HuH-7.5 (cell line): ENCODE measurements at regions not wholly inside any gene's neighbourhood (a gene's known extent, or its start where the extent isn't known, plus 50 kb on each side); places are given as distances from the start of the nearest gene placed in this dataset.

Experiments
- DNase-seq: peaks from one replicate; pipeline ENCODE4 v3.0.0; 2011; ENCODE audit warnings: low spot score

DNA sequence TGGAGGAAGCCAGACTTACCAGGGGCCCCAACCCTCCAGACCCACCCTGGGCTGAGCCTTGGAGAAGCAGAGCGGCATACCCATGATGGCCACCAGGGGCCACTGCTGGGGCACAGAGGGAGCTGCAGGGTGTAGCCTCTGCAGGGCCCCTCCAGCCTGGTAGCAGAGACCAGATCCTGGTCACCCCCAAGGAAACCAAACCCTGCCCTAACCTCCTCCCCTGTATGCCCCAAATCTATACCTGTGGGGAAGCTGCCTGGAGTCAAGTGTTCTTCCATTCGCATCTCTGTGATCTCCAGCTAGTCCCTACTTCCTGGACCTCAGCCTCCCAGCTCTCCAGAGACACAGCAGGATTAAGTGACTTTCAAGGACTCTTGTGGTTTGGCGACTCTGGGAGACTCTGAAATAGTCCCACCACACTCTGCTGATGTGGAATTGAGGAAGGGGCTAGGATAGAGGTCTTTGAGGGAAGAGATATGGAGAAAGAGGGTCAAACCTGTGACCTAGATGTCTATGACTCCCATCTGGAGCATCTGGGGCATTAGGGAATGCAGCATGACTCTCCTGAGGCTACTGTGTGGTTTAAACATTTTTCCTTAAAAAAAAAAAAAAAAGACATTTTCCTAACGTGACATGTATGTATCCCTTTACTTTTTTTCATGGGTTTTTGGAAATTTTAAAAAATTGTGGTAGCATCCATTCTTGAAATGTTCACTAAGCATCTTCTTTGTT, 119.2 kb upstream of the IPO9 start:
- DNase-seq, result peak; percentile 75

GRCh38 chr1:201710632-201711597, 118.0 kb upstream of the IPO9 start:
- DNase-seq, result no peak

- no peak for DNase-seq
These were observed 117.1 kb upstream of the IPO9 start for GRCh38 chr1:201711811-201712210.

GRCh38 chr1:201712387-201713085, 116.4 kb upstream of the IPO9 start:
- no peak for DNase-seq

- DNase-seq, result no peak
These were observed 115.7 kb upstream of the IPO9 start for GRCh38 chr1:201713086-201713810.

DNA sequence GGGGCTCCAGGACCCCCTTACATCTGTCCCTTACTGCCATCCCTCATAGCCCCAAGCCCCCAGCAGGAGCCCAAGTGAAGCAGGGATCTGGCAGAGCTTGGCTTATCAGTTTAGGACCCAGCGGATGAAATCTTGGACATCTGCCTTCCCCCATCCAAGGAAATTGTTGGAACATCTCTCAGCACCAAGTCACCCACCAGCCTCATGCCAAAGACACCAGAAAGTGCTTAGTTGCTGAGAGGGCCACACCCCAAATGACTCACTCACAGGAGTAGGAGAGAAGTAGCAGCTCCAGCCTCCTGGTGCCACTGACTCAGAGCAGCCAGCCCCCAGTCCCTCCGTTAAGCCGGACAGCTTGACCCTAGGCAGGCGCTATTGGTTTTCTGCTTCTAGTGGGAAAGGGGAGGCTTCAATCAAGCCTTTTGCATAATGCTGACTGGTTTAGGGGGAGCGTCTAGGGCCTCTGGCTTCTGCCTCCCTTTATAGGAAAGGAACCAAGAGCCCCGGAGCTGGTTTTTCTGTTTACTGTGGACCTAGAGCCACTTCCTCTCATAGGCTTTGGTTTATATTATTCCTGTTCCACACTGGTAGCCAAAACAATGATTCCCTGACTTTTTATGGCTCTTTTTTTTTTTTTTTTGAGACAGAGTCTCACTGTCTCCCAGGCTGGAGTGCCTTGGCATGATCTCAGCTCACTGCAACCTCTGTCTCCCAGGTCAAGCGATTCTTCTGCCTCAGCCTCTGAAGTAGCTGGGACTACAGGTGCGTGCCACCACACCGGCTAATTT, 114.2 kb upstream of the IPO9 start:
- peak; percentile 37 for DNase-seq

- no peak for DNase-seq
These were observed 113.6 kb upstream of the IPO9 start for GRCh38 chr1:201715351-201715750.

GRCh38 chr1:201715801-201716741, 112.9 kb upstream of the IPO9 start:
- no peak for DNase-seq

DNA sequence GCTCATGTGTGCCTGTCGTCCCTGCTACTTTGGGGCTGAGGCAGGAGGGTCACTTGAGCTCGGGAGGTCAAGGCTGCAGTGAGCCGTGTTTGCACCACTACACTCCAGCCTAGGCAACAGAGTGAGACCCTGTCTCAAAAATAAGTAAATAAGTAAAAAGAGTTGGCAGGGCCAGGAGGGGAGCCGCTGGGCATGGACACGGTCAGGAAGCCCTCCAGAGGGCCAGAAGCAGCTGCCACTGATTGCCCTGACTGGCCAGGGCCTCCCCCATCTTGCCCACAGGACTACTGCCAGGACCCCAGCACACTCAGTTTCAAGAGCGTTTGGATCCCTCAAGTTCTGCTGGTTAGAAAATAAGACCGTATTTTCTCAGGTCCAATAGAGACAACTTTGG, 112.2 kb upstream of the IPO9 start:
- DNase-seq, result no peak

DNA sequence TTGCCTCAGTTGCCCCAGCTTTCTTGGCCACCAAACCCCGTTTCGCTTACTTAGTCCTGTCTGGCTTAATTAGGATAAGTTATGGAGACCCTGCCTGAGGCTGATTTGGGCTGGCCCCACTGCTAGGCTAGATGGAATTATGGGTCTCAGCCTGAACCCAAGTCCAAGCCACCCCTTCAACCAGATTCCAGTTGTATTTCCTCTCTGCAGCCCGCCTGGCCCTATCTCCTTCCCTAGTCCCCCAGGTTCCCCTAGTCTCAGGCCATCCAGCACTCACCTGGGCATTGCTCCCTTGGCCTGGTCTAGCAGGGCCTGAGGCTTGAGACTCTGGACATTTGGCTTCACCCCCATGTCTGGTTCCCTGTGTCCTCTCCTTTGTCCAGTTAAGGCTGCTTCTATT, 111.7 kb upstream of the IPO9 start:
- DNase-seq, result no peak

DNA sequence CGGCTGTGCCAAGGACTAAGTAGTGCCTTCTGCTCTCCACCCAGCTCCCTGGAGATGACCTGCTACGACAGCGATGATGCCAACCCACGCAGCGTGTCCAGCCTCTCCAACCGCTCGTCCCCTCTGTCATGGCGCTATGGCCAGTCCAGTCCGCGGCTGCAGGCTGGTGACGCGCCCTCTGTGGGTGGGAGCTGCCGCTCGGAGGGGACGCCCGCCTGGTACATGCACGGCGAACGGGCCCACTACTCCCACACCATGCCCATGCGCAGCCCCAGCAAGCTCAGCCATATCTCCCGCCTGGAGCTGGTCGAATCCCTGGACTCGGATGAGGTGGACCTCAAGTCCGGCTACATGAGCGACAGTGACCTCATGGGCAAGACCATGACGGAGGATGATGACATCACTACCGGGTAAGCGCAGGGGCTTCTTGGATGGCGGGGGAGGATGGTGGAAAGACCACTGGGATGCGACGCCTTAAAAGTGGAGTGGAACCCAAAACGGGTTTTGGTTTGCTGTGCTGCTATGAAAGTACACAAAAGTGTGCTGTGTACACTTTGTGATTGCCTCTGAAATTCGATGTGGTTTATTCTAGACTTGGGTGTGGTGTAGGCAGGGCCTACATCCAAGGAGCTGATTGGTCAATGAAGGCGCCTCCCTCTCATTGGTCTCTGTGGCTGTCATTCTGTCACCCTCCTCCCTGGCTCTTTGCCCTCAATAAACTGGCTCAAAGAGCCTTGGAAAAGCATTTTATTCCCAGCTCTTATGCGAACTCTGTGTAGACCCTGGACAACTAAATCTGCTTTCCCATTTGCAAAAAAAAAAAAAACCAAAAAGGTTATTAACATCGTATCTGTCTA, 110.4 kb upstream of the IPO9 start:
- no peak for DNase-seq

- no peak for DNase-seq
These were observed 109.0 kb upstream of the IPO9 start for GRCh38 chr1:201719812-201720521.

DNA sequence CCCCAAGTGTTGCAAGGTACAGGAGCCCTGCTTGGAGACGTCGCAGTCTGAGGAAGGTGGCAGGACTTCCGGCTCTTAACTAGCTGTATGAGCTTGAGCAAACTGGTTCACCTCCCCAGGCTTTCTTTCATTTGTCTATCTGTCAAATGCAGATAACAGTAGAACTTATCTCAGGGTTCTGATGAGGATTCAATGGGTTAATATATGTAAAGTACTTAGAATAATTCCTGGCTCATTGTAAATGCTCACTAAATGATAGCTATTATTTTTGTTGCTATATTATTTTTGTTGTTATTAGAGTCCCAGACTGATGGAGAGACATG, 108.5 kb upstream of the IPO9 start:
- DNase-seq, result no peak

- no peak for DNase-seq
These were observed 107.6 kb upstream of the IPO9 start for GRCh38 chr1:201721082-201722049.

GRCh38 chr1:201724039-201724765, 104.8 kb upstream of the IPO9 start:
- no peak for DNase-seq

- DNase-seq, result no peak
These were observed 104.2 kb upstream of the IPO9 start for GRCh38 chr1:201724766-201725118.

- no peak for DNase-seq
These were observed 102.3 kb upstream of the IPO9 start for GRCh38 chr1:201726700-201727099.
